IPS-NIHi7 (cell line): ENCODE measurements at regions not wholly inside any gene's neighbourhood (a gene's known extent, or its start where the extent isn't known, plus 50 kb on each side); places are given as distances from the start of the nearest gene placed in this dataset.
A peak's percentile ranks its signal among the peaks of the same experiment; 100 is the strongest.

Source experiments
- DNase-seq: peaks from one replicate; pipeline ENCODE4 v3.0.0; 2012; ENCODE audit warnings: mixed read lengths; ENCODE audit errors: extremely low spot score

GRCh38 chr2:146898083-146898482, 946.7 kb upstream of the ACVR2A start:
- DNase-seq = no peak

- DNase-seq = no peak
Measured at GRCh38 chr2:146894514-146894913, 950.3 kb upstream of the ACVR2A start.

GRCh38 chr2:146893500-146894041, 951.3 kb upstream of the ACVR2A start:
- DNase-seq = no peak

GRCh38 chr2:146890491-146890890, 954.3 kb upstream of the ACVR2A start:
- no peak for DNase-seq

GRCh38 chr2:146879882-146880281, 964.9 kb upstream of the ACVR2A start:
- DNase-seq = no peak

GRCh38 chr2:146874260-146874658, 970.6 kb upstream of the ACVR2A start:
- DNase-seq = no peak

- no peak for DNase-seq
Measured at GRCh38 chr2:146873646-146874259, 971.1 kb upstream of the ACVR2A start.

- no peak for DNase-seq
Measured at GRCh38 chr2:146873056-146873455, 971.8 kb upstream of the ACVR2A start.

- no peak for DNase-seq
Measured at GRCh38 chr2:146870691-146871090, 974.1 kb upstream of the ACVR2A start.

- DNase-seq = no peak
Measured at GRCh38 chr2:146869328-146869727, 975.5 kb upstream of the ACVR2A start.

GRCh38 chr2:146868051-146868450, 976.8 kb upstream of the ACVR2A start:
- no peak for DNase-seq

GRCh38 chr2:146867477-146867986, 977.3 kb upstream of the ACVR2A start:
- DNase-seq = peak; percentile 12

GRCh38 chr2:146853741-146854444, 990.9 kb upstream of the ACVR2A start:
- DNase-seq = peak; percentile 47

GRCh38 chr2:146852661-146853060, 992.2 kb upstream of the ACVR2A start:
- no peak for DNase-seq

- no peak for DNase-seq
Measured at GRCh38 chr2:146850746-146851145, 994.1 kb upstream of the ACVR2A start.

- no peak for DNase-seq
Measured at GRCh38 chr2:146847846-146848245, 997.0 kb upstream of the ACVR2A start.

- DNase-seq = no peak
Measured at GRCh38 chr2:146844226-146844990, 1000.4 kb upstream of the ACVR2A start.

GRCh38 chr2:146837857-146838256, 1007.0 kb upstream of the ACVR2A start:
- DNase-seq = no peak

GRCh38 chr2:146826388-146826787, 1018.4 kb upstream of the ACVR2A start:
- DNase-seq = no peak

GRCh38 chr2:146821836-146822316, 1023.0 kb upstream of the ACVR2A start:
- no peak for DNase-seq

GRCh38 chr2:146820672-146821071, 1024.2 kb upstream of the ACVR2A start:
- DNase-seq = no peak

- no peak for DNase-seq
Measured at GRCh38 chr2:146818122-146818521, 1026.7 kb upstream of the ACVR2A start.
